HCT116 (cell line): ENCODE measurements at regions not wholly inside any gene's neighbourhood (a gene's known extent, or its start where the extent isn't known, plus 50 kb on each side); places are given as distances from the start of the nearest gene placed in this dataset.

Source experiments
- ATAC-seq: fragments of 200-7000 bp; cut with Tn5 transposase; 2 replicates; pipeline ENCODE4 v1.9.1; 2020; ENCODE audit warnings: mild to moderate bottlenecking, moderate library complexity
- BruUV-seq: library from RNA; stranded (reverse); fragments of 400-500 nt; replicated peaks from 2 replicates; lab custom pipeline; 2021; lab: Mats Ljungman, UMichigan
- CTCF ChIA-PET: fragments of 300-600 bp; sonication (Branson Sonifier 250); formaldehyde crosslinking; loops from one replicate; lab custom pipeline; 2021; ENCODE audit warnings: antibody characterized with exemption; lab: Charles Lee
- POLR2A ChIA-PET: fragments of 300-600, 350-600 bp; sonication (Branson Sonifier 250); formaldehyde crosslinking; loops from one replicate; lab custom pipeline; 2021; ENCODE audit warnings: antibody characterized with exemption; lab: Charles Lee
- RAD21 ChIA-PET, 2 experiments: fragments of 300-600 bp; sonication (Branson Sonifier 250); formaldehyde crosslinking; loops; one replicate each; lab custom pipeline; 2023; ENCODE audit warnings: low total read pairs in 2 of 2; ENCODE audit not compliant: uncharacterized antibody in 2 of 2, unreplicated experiment in 2 of 2, low non-redundant PET in 1 of 2; lab: Charles Lee
- DNase-seq: peaks from one replicate; pipeline ENCODE4 v3.0.0-alpha.2; 2010; ENCODE audit warnings: low read depth, low spot score
- H2AFZ ChIP-seq: fragments of 200-600 bp; shearing (Covaris generic), sonication (generic); 2 replicates; pipeline ENCODE4 v1.6.1; 2017; ENCODE audit warnings: low read depth, mixed run types, mixed read lengths, antibody characterized with exemption, low read length; ENCODE audit not compliant: poor library complexity, severe bottlenecking
- H3K27ac ChIP-seq: 2 replicates; pipeline ENCODE4 v1.5.1; 2012; ENCODE audit warnings: low read depth, low read length
- H3K27me3 ChIP-seq: fragments of 200-600 bp; sonication (generic); 2 replicates; pipeline ENCODE4 v1.6.1; 2016; ENCODE audit warnings: mixed run types, low read length, mixed read lengths; ENCODE audit not compliant: insufficient read depth
- H3K36me3 ChIP-seq, 2 experiments: fragments of 200-500 bp in 1 of 2; fragments of 200-600 bp in 1 of 2; sonication (Bioruptor generic) in 1 of 2; sonication (generic) in 1 of 2; 2 replicates each; pipeline versions ENCODE4 v1.5.1 to v1.6.1; 2014 to 2016; ENCODE audit warnings: low read length in 2 of 2, inconsistent platforms in 1 of 2, mixed read lengths in 1 of 2, mixed run types in 1 of 2; ENCODE audit not compliant: insufficient read depth in 2 of 2, control insufficient read depth in 1 of 2
- H3K4me1 ChIP-seq, 2 experiments: fragments of 200-600 bp in 1 of 2; sonication (generic) in 1 of 2; 2 replicates each; pipeline versions ENCODE4 v1.5.1 to v1.6.1; 2012 to 2017; ENCODE audit warnings: low read length in 2 of 2, inconsistent platforms in 1 of 2, mild to moderate bottlenecking in 1 of 2, mixed read lengths in 1 of 2, mixed run types in 1 of 2, moderate library complexity in 1 of 2; ENCODE audit not compliant: insufficient read depth in 2 of 2, control insufficient read depth in 1 of 2
- H3K4me2 ChIP-seq: fragments of 200-600 bp; sonication (generic); 2 replicates; pipeline ENCODE4 v1.6.1; 2017; ENCODE audit warnings: mixed run types, low read length, mixed read lengths
- H3K4me3 ChIP-seq, 2 experiments: fragments of 200-600 bp in 1 of 2; sonication (generic) in 1 of 2; replicated peaks in 1 of 2; 2 replicates each; pipeline ENCODE4 v1.5.1; 2011 to 2016; ENCODE audit warnings: low read length in 2 of 2, control low read depth in 1 of 2, low read depth in 1 of 2, mild to moderate bottlenecking in 1 of 2, mixed read lengths in 1 of 2, mixed run types in 1 of 2
- H3K79me2 ChIP-seq: fragments of 200-600 bp; sonication (generic); 2 replicates; pipeline ENCODE4 v1.6.1; 2017; ENCODE audit warnings: mild to moderate bottlenecking, mixed run types, low read length, moderate library complexity, mixed read lengths; ENCODE audit not compliant: insufficient read depth
- H3K9ac ChIP-seq: fragments of 200-600 bp; sonication (generic); 2 replicates; pipeline ENCODE4 v1.6.1; 2016; ENCODE audit warnings: low read length, mixed read lengths
- H3K9me2 ChIP-seq: fragments of 200-600 bp; sonication (generic), shearing (Covaris generic); 2 replicates; pipeline ENCODE4 v1.6.1; 2017; ENCODE audit warnings: mixed run types, mild to moderate bottlenecking, moderate library complexity; ENCODE audit not compliant: insufficient read depth
- H3K9me3 ChIP-seq, 2 experiments: fragments of 200-500 bp in 1 of 2; fragments of 200-600 bp in 1 of 2; sonication (Bioruptor generic) in 1 of 2; sonication (generic) in 1 of 2; 2 replicates each; pipeline ENCODE4 v1.6.1; 2014 to 2017; ENCODE audit warnings: low read length in 2 of 2, mixed read lengths in 2 of 2, inconsistent platforms in 1 of 2, low read depth in 1 of 2, mild to moderate bottlenecking in 1 of 2, mixed run types in 1 of 2, moderate library complexity in 1 of 2; ENCODE audit not compliant: control insufficient read depth in 1 of 2, insufficient read depth in 1 of 2
- H4K20me1 ChIP-seq: fragments of 200-600 bp; sonication (generic), shearing (Covaris generic); 2 replicates; pipeline ENCODE4 v1.6.1; 2017; ENCODE audit warnings: mixed run types, mild to moderate bottlenecking, moderate library complexity; ENCODE audit not compliant: insufficient read depth
- CBX3 ChIP-seq: IDR thresholded peaks from 2 replicates; pipeline ENCODE4 v1.6.1; 2012; ENCODE audit warnings: low read depth
- ELF1 ChIP-seq: IDR thresholded peaks from 2 replicates; pipeline ENCODE4 v1.6.1; 2012; ENCODE audit warnings: low read depth, borderline replicate concordance
- EZH2 ChIP-seq: fragments of 200-600 bp; sonication (generic); IDR thresholded peaks from 2 replicates; pipeline ENCODE4 v1.6.1; 2017; ENCODE audit warnings: antibody characterized with exemption, mixed run types
- POLR2AphosphoS5 ChIP-seq: IDR thresholded peaks from 2 replicates; pipeline ENCODE4 v1.6.1; 2011; ENCODE audit warnings: mild to moderate bottlenecking, low read depth, low read length, moderate library complexity
- RAD21 ChIP-seq: IDR thresholded peaks from 2 replicates; pipeline ENCODE4 v1.6.1; 2012; ENCODE audit warnings: low read depth, mild to moderate bottlenecking
- REST ChIP-seq: IDR thresholded peaks from 2 replicates; pipeline ENCODE4 v1.6.1; 2012; ENCODE audit warnings: low read depth
- SIN3A ChIP-seq: IDR thresholded peaks from 2 replicates; pipeline ENCODE4 v1.6.1; 2012; ENCODE audit warnings: low read depth
- TCF7L2 ChIP-seq: IDR thresholded peaks from 2 replicates; pipeline ENCODE4 v1.7.0; 2011; ENCODE audit warnings: borderline replicate concordance, inconsistent platforms; ENCODE audit not compliant: insufficient read depth, insufficient read length; ENCODE audit errors: extremely low read depth
- ZFX ChIP-seq: fragments of 450-650 bp; IDR thresholded peaks from 2 replicates; pipeline ENCODE4 v1.6.1; 2017
- ZNF274 ChIP-seq: fragments of 200-500 bp; sonication (Bioruptor generic); IDR thresholded peaks from 2 replicates; pipeline ENCODE4 v1.6.1; 2014; ENCODE audit warnings: mild to moderate bottlenecking, low read depth, low read length, inconsistent platforms
- intact Hi-C: fragments of 100-400 bp; cut with micrococcal nuclease; formaldehyde crosslinking; loops from 2 replicates; pipeline ENCODE4 v1.10.0; 2022
- TF ChIP-seq, protein P1 (sequence below): IDR thresholded peaks from 2 replicates; pipeline ENCODE4 v1.6.1; 2011; ENCODE audit warnings: mild to moderate bottlenecking, low read length, moderate library complexity; ENCODE audit not compliant: insufficient replicate concordance; ENCODE audit errors: extremely low read depth

DNA sequence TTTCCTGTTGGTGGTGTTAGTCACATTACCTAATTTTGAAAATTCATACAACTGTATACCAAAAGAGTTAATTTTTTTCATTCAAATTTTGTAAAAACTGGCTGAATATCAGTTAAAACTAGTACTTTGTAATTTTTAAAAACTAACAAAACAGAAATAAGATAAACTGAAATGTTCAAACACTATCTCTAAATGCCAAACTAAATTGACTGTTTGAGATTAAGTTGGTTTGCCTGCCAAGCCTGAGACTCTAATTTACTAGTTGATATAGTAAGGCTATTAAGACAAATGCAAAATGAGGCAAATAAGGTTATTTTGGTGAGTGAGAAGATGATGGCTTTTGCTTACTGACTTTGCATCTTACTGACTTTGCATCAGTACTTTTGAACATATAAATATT, 1134.9 kb upstream of the LRRN3 start:
- no peak for DNase-seq
- no peaks in the 10 kb centered on the region for H3K79me2 ChIP-seq
- H2AFZ ChIP-seq = no peak overlapping the region
- H3K4me2 ChIP-seq = no peak overlapping the region
- no peaks in the 10 kb centered on the region for H3K9me2 ChIP-seq
- no peaks in the 10 kb centered on the region for H4K20me1 ChIP-seq
- H3K27me3 ChIP-seq = no peaks in the 10 kb centered on the region
- intact Hi-C loops = no loop called here
- TF ChIP-seq RAD21 = no peak
- TF ChIP-seq EZH2 = no peak
- TF ChIP-seq SIN3A = no peak
- no peak for TF ChIP-seq ZFX
- TF ChIP-seq ZNF274 = no peak
- TF ChIP-seq TCF7L2 = no peak
- TF ChIP-seq ELF1 = no peak
- no peak for TF ChIP-seq CBX3
- no peak for TF ChIP-seq POLR2AphosphoS5
- TF ChIP-seq, protein P1, sequence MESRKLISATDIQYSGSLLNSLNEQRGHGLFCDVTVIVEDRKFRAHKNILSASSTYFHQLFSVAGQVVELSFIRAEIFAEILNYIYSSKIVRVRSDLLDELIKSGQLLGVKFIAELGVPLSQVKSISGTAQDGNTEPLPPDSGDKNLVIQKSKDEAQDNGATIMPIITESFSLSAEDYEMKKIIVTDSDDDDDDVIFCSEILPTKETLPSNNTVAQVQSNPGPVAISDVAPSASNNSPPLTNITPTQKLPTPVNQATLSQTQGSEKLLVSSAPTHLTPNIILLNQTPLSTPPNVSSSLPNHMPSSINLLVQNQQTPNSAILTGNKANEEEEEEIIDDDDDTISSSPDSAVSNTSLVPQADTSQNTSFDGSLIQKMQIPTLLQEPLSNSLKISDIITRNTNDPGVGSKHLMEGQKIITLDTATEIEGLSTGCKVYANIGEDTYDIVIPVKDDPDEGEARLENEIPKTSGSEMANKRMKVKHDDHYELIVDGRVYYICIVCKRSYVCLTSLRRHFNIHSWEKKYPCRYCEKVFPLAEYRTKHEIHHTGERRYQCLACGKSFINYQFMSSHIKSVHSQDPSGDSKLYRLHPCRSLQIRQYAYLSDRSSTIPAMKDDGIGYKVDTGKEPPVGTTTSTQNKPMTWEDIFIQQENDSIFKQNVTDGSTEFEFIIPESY = no peak
- no peak for TF ChIP-seq REST
- no peaks in the 10 kb centered on the region for H3K36me3 ChIP-seq
- H3K9me3 ChIP-seq = no peaks in the 10 kb centered on the region
- H3K4me3 ChIP-seq = no peak overlapping the region
- RAD21 ChIA-PET = no interaction called here
- no peak for ATAC-seq
- no peaks in the 10 kb centered on the region for H3K4me1 ChIP-seq
- no TSS peak for BruUV-seq
- CTCF ChIA-PET = no interaction called here
- H3K27ac ChIP-seq = no peak overlapping the region
- POLR2A ChIA-PET = no interaction called here
- H3K9ac ChIP-seq = no peak overlapping the region
